ENCODE measurements at regions not wholly inside any gene's neighbourhood (a gene's known extent, or its start where the extent isn't known, plus 50 kb on each side); places are given as distances from the start of the nearest gene placed in this dataset.

GRCh38 chr6:139518556-139519091 lies 144.2 kb upstream of the CITED2 start (continued):
- TF ChIP-seq CEBPG (CRISPR knock-in tag; IDR thresholded peaks at IDR 0.05), result no peak
- peak; percentile 38 to 51; a peak in 2 of 4 replicates for TF ChIP-seq CEBPG (tag; conservative IDR thresholded peaks at IDR 0.05 in 1 of 2, IDR thresholded peaks at IDR 0.05 in 1 of 2)
- TF ChIP-seq PYGO2 (tag; IDR thresholded peaks at IDR 0.05), result peak; percentile 25; the same call in 1 of the 2 replicates
- TF ChIP-seq SMARCA5 (IDR thresholded peaks at IDR 0.05), result peak; percentile 86; the same call in 1 of the 2 replicates
- peak; percentile 57; the same call in 1 of the 2 replicates for TF ChIP-seq MIER1 (IDR thresholded peaks at IDR 0.05; ENCODE audit: low read depth)
- TF ChIP-seq ARID1B (IDR thresholded peaks at IDR 0.05), result peak; percentile 96
- TF ChIP-seq SPI1 (IDR thresholded peaks at IDR 0.05; ENCODE audit: borderline replicate concordance, low read depth, low read length), result no peak
- no peak for TF ChIP-seq ZNF140 (CRISPR knock-in tag; IDR thresholded peaks at IDR 0.05)
- no peak for TF ChIP-seq SRF (CRISPR knock-in tag; IDR thresholded peaks at IDR 0.05)
- peak; percentile 47; the same call in 1 of the 2 replicates for TF ChIP-seq MEF2D (tag; conservative IDR thresholded peaks at IDR 0.05; ENCODE audit: low read depth)
- TF ChIP-seq STAT5A (IDR thresholded peaks at IDR 0.05; ENCODE audit: borderline replicate concordance, low read length), result peak; percentile 75; the same call in 1 of the 2 replicates
- TF ChIP-seq SMARCE1 (IDR thresholded peaks at IDR 0.05), result peak; percentile 97
- TF ChIP-seq GATA2 (CRISPR knock-in tag; IDR thresholded peaks at IDR 0.05), result peak; percentile 41; the same call in 1 of the 2 replicates
- TF ChIP-seq EP300 (IDR thresholded peaks at IDR 0.05; ENCODE audit: low read length), result peak; percentile 91
- peak; percentile 93 for TF ChIP-seq NCOR1 (IDR thresholded peaks at IDR 0.05)
- TF ChIP-seq CHD4 (IDR thresholded peaks at IDR 0.05; ENCODE audit: insufficient read depth, insufficient replicate concordance, low read depth, low read length, poor library complexity, severe bottlenecking), result no peak
- peak; percentile 82 for TF ChIP-seq FOXM1 (IDR thresholded peaks at IDR 0.05; ENCODE audit: low read depth)
- no peak for TF ChIP-seq FOXM1 (CRISPR knock-in tag; IDR thresholded peaks at IDR 0.05; ENCODE audit: low read depth)
- TF ChIP-seq ARNT (IDR thresholded peaks at IDR 0.05), result peak; percentile 84 to 89
- TF ChIP-seq ZNF584 (CRISPR knock-in tag; IDR thresholded peaks at IDR 0.05; ENCODE audit: low read depth), result no peak
- TF ChIP-seq TOE1 (IDR thresholded peaks at IDR 0.05; ENCODE audit: borderline replicate concordance), result peak; percentile 60
- TF ChIP-seq TOE1 (CRISPR knock-in tag; IDR thresholded peaks at IDR 0.05; ENCODE audit: borderline replicate concordance, low read depth), result no peak
- TF ChIP-seq TEAD4 (IDR thresholded peaks at IDR 0.05; ENCODE audit: low read length), result peak; percentile 92
- no peak for TF ChIP-seq TEAD4 (CRISPR knock-in tag; IDR thresholded peaks at IDR 0.05; ENCODE audit: borderline replicate concordance)
- no peak for TF ChIP-seq HNRNPLL (IDR thresholded peaks at IDR 0.05; ENCODE audit: low read depth, low read length, poor library complexity, severe bottlenecking)
- peak; percentile 89 for TF ChIP-seq NBN (IDR thresholded peaks at IDR 0.05; ENCODE audit: low read depth)
- TF ChIP-seq ATF6 (CRISPR knock-in tag; IDR thresholded peaks at IDR 0.05), result no peak
- no peak for TF ChIP-seq E2F4 (CRISPR knock-in tag; IDR thresholded peaks at IDR 0.05; ENCODE audit: low read depth)
- TF ChIP-seq RB1 (IDR thresholded peaks at IDR 0.05; ENCODE audit: low read depth), result no peak

Data from K562 (cell line).